HG02642 (cell line): ENCODE measurements at regions not wholly inside any gene's neighbourhood (a gene's known extent, or its start where the extent isn't known, plus 50 kb on each side); places are given as distances from the start of the nearest gene placed in this dataset.

Experiments
- ATAC-seq: cut with Tn5 transposase; IDR thresholded peaks from one replicate; pipeline ENCODE4 v1.9.1; 2021; ENCODE audit warnings: mild to moderate bottlenecking; ENCODE audit not compliant: unreplicated experiment, poor library complexity

DNA sequence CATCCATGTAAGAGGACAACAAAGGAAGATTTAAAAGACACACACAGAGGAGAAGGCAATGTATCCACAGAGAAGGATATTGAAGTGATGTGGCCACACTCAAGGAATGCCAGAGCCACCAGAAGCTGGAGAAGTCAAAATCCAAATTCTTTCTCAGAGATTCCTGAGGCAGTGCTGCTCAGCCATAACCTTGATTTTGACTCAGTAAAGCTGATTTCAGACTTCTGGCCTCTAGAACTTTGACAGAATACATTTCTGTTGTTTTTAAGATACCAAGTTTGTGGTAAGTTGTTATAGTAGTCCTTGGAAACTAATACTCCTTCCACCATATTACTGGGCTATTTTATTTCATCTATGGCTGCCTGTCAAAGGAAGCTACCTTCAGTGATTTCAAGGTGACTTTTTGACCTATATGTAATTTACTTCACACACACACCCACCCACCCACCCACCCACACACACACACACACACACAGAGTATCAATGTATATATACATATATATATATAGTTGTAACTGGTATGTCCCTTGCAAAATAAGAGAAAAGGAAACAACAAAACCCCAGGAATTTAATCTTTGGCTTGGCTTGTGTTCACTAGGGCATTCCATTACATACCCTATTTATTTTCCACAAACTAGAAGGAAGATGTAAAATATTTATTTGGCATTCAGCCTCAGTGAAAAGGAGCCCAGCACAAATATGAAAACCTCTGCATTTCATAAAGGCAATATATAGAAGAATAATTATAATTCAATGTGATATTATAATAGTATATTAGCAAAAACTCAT lies 142.1 kb upstream of the PTGFR start:
- ATAC-seq, result no peak

DNA sequence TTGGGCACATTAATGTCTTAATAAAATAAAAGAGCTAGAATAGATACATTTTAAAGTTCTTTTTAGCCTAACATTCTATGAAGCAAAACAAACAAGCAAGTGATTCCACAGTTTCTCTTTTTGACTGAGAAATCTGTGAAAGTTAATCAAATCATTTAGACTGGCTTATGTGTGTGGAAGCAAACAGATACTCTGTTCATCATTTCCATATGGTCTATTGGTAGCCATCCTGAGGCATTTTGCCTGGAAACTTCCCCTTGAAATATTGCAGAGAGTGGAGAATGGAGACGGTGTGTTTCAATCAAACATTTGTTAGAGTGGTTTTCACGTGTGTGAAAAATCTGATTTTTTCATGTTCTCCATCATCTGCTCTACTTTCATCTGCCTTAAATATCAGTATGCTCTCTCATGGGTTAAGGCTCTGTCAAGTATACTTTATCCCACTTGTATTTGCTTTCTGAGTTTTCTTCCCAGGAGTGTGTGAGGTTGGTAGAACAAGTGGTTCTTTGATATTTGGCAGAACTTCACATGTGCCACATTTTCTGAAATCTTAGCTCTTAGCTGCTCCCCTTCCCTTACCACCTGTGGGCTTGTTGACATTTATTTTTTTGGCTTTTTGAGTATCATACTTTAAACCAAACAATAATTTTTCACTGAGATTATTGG lies 139.1 kb upstream of the PTGFR start:
- no peak for ATAC-seq

DNA sequence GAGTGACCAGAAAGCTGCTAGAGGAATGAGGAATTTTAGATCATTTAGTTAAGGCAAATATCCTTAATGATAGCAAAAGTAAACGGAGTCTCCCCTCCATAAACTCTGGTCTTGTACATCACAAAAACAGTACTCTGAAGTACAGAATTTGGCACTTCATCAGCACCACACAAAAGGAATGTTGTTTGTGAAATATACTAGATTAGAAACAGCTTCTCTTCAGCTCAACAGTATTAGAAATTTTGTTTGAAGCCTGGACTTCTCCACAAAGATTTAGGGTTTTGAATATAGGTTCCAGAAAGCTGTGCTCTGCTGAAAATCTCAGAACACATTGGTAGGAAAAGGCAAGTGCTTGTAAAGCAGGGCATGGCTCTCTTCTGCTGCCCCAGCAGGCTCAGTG lies 135.1 kb upstream of the PTGFR start:
- no peak for ATAC-seq

DNA sequence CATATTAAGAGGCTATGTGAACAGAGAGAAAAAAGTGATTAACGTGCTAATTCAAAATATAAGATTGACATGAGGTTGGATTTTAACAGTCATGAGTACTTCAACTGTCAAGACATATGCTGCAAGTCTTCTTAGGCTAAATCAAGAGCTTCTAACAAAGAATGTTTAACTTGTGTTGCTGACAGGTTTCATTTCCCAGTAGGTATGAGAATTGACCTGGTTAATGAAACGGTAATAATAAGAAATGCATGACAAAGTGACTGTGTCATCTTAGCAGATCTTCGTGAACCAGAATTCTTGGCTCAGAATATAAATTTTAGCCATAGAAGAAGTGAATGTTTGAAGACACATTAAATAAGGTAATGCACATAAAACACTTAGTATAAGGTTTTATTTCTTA lies 132.6 kb upstream of the PTGFR start:
- no peak for ATAC-seq

DNA sequence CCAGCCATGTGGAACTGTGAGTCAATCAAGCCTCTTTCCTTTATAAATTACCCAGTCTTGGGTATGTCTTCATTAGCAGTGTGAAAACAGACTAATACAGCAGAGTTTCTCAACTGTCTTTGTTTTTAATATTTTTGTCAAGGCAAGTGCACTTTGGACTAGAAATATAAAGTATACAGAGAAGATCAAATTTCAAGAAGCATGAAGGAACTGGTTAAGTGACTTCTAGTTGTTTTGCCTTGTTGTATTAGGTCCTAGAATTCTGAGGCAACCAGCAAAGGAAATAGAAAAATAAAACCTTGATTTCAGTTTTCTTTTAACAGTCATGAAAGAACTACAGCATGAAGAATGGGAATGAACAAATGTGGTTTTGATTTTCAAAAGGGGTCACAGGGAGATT lies 131.1 kb upstream of the PTGFR start:
- no peak for ATAC-seq

DNA sequence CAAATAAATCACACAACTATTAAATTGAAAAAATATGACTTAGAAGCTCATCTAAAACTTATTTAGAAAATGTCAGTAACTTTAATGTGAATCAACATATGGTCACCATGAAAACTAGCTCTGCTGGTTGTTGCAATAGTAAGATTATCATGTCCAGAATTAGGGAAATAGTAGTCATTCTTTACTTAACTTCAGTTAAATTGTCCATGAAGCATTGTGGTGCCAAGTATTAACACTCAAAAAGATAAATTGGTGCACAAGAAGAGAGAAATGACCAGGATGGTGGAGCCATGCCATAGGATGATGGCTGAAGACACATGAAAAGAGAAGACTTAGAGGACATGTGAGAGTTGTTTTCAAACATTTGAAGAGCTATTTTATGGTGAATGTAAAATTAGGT lies 130.2 kb upstream of the PTGFR start:
- no peak for ATAC-seq

DNA sequence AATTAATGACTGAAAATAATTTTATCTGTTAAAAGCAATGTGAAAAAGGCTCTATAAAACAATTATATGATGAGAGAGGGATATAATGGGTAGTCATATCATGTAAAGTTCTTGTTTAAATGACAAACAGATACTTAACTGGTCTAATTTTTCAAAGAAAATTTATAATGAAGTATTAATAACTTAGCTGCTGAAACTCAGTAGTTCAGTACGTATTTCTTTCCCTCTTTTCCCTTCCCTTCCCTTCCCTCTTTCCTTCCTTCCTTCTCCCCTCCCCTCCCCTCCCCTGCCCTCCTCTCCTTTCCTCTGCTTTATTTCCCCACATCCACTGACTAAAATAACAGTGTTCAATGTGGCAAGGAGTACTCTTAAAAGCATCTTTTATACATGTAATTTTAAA lies 123.1 kb upstream of the PTGFR start:
- no peak for ATAC-seq

DNA sequence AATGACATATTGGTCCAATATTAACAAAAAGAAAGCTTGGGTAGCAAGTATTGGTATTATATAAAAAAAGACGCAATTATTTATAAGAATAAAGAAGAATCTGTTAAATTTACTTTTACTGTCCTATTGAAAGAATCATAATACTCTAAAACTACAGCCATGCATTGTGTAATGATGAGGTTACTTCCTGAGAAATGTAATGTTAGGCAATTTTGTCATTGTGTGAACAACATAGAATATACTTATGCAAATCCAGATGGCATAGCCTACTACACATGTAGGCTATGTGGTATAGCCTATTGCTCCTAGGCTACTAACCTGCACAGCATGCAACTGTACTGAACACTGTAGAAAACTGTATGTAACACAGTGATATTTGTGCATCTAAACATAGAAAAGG lies 121.2 kb upstream of the PTGFR start:
- no peak for ATAC-seq

DNA sequence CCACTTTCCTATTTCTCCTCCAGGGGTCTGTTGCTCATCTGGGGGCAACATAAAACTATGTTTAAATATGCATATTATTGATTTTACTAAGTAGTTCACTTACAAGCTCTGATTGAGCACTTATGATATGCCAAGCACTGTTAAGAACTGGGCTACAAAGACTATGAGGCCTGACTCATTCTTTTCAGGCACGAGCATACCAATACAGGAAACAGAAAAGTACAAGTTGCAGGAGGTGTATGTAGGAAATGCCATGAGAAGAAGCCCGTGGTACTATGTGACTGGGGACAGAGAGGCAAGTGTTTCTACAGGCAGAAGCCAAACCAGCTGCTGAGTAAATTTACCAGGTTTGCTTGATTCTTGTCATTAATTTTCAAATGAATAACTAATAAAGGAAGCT lies 120.4 kb upstream of the PTGFR start:
- ATAC-seq, result peak; percentile 58

DNA sequence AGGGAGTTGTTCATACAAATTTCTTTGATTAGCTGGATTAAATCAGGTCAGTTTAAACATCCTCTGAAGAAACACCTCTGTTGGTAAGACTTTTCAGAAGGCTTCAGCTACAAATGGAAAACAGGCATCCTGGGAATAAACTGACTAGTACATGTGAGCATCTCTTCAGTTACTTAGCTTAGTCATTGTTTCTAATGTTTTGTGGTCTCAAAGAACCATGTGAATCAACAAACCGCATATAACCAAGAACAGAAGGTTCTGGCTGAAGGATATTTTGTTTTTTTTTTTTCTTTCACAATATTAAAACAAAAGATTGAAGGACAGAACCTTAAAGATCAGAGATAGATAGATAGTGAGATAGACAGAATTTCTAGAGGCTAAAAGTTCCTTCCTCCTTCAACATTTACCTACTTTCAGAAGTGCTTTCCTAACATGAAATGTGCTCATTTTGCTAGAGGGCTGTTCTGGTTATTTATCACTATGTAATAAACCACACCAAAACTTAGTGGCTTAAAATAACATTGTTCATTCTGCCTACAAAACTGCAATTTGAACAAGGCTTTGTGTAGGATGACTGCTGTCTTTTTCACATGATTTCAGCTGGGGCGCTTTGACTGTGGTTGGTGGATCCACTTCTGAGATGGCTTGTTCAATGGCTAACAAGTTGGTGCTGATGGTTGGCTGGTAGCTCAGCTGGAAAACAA lies 119.8 kb upstream of the PTGFR start:
- peak; percentile 65 for ATAC-seq

DNA sequence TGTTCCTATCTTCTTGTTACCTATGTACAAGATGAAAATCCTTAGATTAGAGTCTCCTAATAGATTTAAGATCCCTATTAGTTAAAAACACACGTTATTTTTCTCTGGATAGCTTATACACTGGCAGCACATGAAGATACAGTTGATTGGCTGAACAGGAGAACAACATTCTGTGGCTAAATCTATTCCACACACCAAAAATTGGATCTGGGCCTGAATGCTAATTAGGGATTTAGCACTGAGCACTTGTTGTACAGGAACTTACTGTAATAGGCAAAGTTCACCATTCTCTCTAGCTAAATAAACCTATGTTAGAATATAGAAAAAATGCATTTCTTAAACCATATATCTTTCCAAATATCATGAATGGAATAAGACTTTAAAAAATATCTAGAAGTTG lies 117.1 kb upstream of the PTGFR start:
- no peak for ATAC-seq

DNA sequence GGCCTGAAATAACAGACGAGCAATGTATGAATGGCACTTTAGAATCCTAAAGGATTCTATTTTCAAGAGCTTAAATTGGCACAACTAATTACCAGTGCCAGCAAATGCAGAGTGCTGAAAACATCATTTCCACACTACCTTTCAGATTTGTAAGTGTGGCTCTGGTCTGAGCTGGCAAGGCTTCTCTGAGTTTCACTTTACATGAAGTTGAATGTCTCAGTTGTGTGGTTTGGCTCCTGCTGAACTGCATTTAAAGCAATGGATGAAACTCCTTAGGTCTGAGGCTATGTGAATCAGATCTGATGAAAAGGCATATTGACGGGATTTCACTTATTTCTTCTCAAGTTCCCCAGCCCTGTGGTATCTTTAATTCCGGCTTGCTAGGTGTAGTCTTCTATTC lies 114.8 kb upstream of the PTGFR start:
- ATAC-seq, result no peak

DNA sequence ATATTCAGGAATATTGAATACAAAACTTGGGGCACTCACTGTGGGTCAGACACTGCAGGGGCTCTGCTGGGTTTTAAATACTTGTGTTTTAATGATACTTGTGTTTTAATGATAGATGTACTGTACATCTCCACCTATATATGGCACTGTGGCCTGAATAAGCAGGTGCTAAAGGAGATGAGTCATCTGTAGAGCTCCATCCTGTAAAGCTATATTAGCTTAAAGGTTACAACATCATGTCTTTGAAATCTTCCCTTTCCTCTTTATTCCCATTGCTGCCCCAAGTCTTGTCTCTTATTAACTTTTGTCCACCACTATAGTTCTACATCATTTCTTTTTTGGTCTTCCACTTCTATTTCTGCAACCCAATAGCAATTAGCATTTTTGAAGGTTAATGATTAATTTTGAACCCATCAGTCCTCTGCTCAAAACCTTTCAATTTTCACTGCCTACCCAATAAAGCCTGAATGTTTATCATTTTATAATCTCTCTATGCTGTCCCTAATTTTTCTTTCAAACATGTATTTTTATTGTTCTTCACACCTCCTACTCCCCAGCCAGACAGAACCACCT lies 113.3 kb upstream of the PTGFR start:
- peak; percentile 88 for ATAC-seq

DNA sequence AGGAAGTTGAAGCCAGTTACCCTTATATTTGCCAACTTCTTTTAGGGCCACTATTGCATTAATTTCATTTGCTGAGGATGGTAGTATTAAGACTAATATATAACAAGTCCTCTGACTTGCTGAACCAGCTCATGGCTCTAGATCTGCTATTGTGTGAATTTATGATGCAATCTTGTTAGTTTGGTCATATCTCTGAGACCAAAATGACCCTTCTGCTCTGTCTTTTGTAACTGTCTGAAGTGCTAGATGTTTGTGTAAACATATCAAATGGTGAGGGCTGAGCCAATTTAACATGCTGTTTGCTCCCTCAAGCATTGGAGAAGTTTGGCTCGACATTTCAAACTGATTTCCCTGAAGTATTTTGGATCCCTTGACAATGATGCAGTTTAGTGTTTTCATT lies 106.9 kb upstream of the PTGFR start:
- no peak for ATAC-seq

DNA sequence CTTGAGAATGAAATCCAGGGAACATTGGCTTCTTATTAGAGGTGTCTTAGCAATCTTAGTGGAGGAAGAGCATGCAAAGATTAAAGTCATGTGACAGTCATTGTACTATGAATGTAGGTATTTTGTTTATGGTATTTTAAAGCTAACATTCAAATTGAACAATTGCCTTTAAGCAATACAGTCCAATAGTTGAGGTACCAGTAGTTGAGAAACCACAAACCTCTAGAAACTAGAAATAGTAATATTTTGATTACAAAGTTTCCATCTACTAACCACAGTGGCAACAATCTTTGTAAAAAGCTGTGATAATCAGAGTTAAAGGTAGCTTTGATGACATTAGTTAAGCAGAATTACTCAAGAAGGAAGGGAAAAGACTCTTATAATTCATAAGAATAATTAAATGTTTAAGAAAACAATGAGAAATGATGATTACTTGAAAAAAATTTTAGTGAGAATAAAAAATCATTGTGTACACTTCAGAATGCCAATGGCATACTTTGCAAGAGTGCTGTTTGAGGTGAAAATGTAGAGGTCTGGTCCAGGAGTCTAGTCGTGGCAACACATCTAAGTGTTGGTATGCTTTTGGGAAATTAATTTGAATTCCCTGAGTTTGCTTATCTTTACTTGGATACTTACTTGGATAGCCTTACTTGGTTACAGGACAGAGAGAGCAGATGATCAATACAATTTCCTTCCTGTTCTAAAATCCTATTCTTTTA lies 104.9 kb upstream of the PTGFR start:
- ATAC-seq, result peak; percentile 93

DNA sequence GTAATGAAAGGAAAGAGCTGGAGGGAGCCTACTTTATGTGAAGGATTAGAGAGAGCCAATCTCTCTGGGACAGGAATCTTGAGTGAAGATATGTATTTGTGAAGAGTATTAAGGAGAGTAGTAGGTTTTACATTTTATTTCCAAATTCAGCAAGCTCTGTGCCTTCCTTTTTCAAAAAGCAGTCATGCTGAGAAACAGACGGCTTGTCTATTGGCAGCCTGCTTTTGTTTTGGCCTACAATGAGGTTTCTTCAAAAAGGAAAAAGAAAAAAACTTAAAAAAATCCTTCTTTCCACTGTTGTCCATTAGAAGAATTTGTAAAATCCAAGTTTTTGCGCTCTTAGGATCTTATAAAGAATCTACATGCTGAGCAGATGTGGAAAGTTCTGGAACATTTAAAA lies 103.6 kb upstream of the PTGFR start:
- ATAC-seq, result no peak

DNA sequence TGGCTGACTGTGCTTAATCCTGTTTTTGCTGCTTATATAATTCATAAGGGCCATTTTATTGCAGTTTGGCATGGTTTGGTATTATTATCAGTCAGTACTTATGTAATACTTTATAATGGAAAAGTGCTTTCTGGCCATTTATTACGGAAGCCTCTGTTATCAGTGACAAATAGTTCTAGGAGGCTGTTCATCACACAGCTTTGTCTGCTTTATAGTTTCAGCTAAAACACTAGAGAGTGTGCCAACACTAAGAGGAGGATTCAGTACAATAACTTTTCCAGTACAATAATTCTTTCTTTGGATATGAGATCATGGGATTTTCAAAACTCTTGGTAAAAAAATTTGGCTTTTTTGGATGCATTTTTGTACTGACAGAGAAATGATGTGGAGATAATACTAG lies 102.9 kb upstream of the PTGFR start:
- no peak for ATAC-seq

DNA sequence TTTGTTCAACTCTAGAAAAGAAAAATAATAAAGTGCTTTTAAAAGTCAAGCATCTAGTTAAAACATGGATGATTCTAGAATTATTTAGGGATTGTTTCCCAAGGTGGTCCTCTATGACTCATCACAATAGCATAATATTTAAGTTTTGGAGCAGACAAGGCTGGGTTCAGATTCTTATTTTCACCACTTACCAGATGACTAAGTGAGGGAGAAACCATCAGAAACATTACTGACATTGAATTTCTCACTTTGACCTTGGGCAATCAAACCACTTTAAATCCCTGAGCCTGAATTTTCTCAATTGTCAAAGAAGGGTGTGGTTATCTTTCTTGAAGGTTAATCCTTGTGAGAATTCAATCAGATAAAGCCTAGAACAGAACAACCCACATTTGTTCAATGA lies 102.5 kb upstream of the PTGFR start:
- no peak for ATAC-seq

DNA sequence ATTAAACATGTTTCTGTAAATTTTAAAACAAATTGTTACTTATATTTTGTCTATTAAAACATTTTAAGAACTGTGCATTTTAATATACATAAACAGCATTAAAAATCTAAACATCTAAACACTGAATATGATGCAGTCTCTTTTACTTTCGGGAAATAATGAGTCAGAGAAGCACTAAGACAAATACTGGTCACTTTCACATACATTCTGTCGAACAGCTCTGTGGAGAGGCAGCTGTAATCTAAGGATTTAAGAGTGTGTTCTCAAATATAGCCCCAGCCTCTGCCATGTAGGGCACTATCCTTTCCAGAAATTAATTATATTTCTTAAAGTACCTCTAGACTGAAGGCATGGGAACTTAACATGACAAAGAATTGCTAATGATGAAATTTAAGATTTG lies 89.6 kb upstream of the PTGFR start:
- ATAC-seq, result no peak

DNA sequence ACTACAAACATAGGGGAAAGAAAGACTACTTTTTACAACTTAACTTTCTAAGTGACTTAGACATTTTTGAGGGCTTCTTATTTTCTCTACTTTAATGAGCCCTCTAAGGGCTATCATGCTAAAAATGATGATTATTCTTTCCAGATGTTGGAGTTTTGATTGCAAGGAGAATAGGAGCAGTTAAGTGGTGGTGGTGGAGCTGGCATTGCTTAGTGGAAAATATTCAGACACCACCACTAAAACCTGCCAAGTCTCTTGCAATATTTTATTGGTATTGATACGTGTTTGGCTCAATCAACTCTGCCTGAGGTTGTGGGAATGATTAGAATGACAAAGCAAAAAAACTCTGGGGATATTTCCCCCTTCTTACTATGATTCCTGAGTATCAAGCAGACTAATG lies 82.6 kb upstream of the PTGFR start:
- no peak for ATAC-seq

DNA sequence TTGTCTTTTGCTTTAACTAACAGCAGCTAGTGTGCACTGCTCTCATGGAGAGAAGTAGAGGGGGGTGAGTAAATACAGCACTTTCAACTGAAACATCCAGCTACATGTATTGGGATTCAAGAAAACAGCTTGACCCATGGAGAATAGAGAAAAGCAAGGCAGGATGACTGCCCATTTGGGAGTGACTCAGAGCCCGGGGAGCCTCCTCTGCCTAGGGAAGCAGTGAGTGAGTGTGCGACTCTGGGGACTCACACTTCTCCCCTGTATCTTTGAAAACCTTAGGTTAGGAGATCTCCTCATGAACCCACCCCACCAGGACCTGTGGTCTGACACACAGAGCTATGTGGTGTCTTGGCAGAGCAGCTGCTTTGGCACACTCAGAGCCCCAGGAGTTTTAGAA lies 82.0 kb upstream of the PTGFR start:
- no peak for ATAC-seq
